HG03558 (cell line): ENCODE measurements at regions not wholly inside any gene's neighbourhood (a gene's known extent, or its start where the extent isn't known, plus 50 kb on each side); places are given as distances from the start of the nearest gene placed in this dataset.
"Not testable (repeated sequence)": the region's sequence is repeated elsewhere in the genome, so short reads cannot be mapped to it uniquely, and the experiment has no call there.

Experiments
- ATAC-seq: cut with Tn5 transposase; IDR thresholded peaks from one replicate; pipeline ENCODE4 v1.9.1; 2021; ENCODE audit warnings: moderate number of reproducible peaks; ENCODE audit not compliant: unreplicated experiment; ENCODE audit errors: extremely low read depth

DNA sequence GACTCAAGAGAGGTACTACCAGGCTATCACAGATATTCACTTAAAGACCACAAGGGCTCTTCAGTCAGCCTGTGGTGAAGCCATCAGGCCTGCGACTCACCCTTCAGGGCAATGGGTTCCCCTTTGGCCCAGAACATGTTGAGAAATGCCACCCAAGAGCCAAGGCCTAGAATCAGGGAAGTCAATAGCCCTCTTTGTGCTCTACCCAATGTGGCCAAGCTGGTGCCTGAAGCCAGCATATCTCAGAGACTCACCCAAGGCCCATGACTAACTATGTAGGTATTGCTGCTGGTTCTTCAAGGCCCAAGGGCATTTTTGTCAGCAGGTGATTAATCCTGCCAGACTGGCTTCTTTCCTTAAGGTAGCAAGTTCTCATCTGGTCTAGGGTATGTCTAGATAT, 338.9 kb upstream of the SETBP1 start:
- no peak for ATAC-seq

GRCh38 chr18:44342162-44342561, 338.5 kb upstream of the SETBP1 start:
- ATAC-seq: no peak

DNA sequence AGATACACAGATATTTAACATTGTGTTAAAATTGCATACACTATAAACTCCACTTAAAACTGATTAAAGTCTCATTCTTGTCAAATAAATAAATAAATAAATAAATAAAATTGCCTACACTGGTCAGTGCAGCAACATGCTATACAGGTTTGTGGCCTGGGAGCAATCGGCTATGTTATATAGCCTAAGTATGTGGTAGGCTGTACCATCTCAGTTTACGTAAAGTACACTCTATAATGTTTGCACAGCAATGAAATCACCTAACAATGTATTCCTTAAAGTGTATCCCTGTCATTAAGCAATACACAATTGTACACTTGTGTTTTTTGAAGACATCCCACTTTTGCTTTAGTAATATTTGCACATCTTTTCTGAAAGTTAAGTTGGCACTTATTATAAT, 337.7 kb upstream of the SETBP1 start:
- no peak for ATAC-seq

- ATAC-seq: no peak
Observed at GRCh38 chr18:44343570-44343969, 337.1 kb upstream of the SETBP1 start.

GRCh38 chr18:44356566-44357157, 324.0 kb upstream of the SETBP1 start:
- no peak for ATAC-seq

DNA sequence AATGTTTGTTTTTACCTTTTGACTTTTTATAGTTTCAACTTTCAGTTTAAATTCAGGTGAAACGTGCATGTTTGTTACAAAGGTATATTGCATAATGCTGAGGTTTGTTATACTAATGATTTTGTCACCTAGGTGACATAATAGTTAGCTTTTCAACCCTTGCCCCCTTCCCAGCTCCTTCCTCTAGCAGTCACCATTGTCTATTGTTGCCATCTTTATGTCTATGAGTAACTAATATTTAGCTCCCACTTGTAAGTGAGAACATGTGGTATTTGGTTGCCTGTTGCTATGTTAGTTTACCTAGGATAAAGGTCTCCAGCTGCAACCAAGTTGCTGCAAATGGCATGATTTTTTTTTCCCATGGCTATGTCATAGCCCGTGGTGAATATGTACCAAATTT, 322.3 kb upstream of the SETBP1 start:
- ATAC-seq: no peak

DNA sequence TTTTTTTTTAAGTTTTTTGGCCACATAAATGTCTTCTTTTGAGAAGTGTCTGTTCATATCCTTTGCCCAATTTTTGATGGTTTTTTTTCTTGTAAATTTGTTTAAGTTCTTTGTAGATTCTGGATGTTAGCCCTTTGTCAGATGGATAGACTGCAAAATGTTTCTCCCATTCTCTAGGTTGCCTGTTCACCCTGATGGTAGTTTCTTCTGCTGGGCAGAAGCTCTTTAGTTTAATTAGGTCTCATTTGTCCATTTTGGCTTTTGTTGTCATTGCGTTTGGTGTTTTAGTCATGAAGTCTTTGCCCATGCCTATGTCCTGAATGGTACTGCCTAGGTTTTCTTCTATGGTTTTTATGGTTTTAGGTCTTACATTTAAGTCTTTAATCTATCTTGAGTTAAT, 320.9 kb upstream of the SETBP1 start:
- not testable (repeated sequence) for ATAC-seq

GRCh38 chr18:44362213-44362612, 318.5 kb upstream of the SETBP1 start:
- not testable (repeated sequence) for ATAC-seq

- no peak for ATAC-seq
Observed at GRCh38 chr18:44370861-44371260, 309.8 kb upstream of the SETBP1 start.

DNA sequence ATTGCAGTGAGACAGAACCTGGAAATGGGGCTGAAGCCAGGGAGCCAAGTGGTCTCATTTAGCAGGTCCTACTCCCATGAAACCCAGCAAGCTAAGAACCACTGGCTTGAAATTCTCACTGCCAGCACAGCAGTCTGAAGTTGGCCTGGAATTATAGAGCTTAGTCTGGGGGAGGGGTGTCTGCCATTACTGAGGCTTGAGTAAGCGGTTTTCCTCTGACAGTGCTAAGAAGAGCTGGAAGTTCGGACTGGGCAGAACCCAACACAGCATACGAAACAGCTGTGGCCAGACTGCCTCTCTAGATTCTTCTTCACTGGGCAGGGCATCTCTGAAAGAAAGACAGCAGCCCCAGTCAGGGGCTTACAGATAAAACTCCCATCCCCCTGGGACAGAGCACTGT, 305.7 kb upstream of the SETBP1 start:
- ATAC-seq: no peak

DNA sequence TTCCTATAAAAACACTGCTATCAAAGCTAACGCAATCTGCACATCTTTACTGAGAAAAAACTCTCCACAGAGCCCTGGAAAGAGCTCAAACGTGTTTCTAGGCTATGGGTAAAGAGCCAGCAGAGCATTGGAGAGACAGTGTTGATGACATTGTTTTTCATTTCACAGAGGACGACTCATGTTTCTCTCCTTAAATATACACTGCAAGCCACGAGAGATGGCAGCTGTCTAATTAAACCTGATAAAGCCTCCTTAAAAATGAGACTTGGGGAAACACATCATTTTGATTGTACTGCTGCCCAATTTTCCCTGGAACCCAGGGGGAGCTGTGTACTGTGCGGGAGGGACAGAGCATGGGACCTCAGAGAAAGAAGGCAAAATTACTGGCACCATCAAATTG, 294.3 kb upstream of the SETBP1 start:
- no peak for ATAC-seq

GRCh38 chr18:44388329-44388728, 292.4 kb upstream of the SETBP1 start:
- ATAC-seq: no peak

GRCh38 chr18:44392933-44393332, 287.8 kb upstream of the SETBP1 start:
- no peak for ATAC-seq

DNA sequence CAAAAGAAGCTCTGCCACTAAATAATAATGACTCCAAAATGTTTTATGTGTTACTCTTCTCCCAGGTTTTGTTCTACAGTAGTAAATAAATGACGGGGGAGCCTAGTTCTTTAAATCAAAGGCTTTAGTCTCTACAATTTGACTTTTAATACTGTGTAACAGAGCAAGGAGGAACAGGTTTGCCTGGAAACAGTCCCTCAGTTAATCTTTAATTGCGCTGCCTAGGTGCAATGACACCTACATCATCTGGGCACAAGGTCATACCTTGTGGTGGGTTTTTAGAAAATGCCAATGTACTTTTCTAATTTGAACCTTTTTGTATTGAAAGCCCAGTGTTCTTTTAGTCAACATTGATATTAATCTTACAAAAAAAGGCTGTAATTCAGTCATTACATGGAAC, 287.3 kb upstream of the SETBP1 start:
- ATAC-seq: no peak

DNA sequence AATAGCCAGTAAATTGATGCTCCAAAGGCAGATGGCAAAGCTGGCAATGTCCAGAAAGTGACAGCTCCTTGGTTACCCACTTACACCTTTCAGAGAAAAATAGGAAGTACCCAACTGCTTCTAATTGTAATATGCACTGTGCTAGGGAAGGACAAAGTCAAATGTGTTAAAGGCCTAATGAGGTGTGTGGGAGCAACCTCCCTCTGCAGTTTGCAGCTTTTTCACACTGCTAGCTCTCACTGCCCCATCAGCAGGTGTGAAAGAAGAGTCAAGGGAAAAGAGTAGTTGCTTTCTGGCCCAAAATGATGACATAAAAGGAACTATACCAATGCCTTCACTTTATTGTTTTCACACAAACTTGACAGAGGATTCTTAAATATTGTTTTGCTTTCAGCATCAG, 284.1 kb upstream of the SETBP1 start:
- ATAC-seq: no peak

DNA sequence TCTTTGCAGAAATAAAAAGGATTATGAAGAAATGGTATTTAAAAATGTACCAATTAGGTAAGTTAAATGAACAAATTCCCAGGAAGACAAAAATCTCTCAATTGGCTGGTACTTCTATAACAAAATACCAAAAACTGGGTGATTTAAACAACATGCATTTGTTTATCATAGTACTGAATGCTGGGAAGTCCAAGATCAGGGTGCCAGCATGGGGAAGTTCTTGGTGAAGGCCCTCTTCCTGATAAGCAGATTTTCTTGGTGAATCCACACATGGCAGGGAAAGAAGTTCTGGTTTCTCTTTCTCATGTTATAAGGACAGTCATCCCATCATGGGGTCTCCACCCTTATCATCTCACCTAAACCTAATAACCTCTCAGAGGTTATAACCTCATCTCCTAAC, 271.6 kb upstream of the SETBP1 start:
- ATAC-seq: no peak

DNA sequence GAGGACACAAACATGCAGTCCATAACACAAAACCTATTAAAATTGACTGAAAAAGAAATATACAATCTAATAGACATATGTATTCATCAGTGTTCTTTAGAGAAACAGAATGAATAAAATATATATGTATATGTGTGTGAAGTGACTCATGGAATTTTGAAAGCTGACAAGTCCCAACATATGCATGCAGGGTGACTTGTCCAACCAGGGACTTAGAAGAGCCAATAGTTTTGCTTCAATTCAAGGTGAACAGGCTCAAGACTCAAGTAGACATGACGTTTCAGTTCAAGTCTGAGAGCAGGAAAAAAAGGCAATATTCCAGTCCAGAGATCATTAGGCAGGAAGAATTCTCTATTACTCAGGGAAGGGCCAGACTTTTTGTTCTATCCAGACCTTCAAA, 271.2 kb upstream of the SETBP1 start:
- ATAC-seq: no peak

GRCh38 chr18:44410740-44411139, 269.9 kb upstream of the SETBP1 start:
- no peak for ATAC-seq

DNA sequence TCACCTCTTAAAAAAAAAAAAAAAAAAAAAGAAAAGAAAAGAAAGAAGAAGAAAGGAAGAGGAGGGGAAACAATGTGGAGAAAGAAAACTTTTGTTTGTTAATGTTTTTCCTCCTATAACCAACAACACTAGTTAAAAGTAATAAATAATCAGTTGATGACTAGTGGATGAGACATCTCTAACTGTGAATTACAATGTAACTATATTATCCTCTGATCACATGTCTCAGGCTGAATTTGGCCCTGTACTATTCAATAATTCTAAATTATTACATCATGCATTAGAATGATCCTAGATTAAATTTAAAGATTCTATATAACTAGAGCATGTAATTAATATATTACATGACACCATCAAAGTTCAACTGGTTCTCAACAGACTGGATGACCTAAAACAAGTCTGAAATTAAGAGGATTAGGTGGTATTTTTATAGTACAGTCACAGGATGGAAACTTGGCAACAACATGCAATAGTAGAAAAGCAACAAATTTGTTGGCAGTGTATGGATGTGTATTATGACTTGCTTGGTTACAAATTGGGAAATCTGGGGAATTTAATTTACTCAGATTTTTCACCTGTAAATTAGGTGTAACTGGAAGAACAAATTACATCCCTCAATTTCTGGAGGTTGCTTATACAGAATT, 269.3 kb upstream of the SETBP1 start:
- no peak for ATAC-seq

DNA sequence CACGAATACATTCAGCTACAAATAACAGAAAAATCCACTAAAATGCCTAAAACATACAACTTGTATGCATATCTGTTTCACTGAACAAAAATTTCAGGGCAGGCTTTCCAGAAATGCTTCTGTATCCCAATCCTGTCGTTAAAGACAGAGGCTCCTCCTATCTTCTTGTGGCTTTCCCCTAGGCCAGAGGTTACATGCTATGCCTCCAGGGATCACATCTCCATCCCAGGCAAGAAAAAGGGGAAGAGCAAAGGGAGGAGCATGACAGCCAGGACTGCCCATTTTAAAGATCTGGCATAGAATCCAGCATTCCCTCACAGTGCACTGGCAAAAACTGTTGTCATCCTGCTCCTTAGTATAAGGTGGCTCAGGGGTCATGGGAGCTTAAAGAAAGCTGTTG, 268.7 kb upstream of the SETBP1 start:
- no peak for ATAC-seq

DNA sequence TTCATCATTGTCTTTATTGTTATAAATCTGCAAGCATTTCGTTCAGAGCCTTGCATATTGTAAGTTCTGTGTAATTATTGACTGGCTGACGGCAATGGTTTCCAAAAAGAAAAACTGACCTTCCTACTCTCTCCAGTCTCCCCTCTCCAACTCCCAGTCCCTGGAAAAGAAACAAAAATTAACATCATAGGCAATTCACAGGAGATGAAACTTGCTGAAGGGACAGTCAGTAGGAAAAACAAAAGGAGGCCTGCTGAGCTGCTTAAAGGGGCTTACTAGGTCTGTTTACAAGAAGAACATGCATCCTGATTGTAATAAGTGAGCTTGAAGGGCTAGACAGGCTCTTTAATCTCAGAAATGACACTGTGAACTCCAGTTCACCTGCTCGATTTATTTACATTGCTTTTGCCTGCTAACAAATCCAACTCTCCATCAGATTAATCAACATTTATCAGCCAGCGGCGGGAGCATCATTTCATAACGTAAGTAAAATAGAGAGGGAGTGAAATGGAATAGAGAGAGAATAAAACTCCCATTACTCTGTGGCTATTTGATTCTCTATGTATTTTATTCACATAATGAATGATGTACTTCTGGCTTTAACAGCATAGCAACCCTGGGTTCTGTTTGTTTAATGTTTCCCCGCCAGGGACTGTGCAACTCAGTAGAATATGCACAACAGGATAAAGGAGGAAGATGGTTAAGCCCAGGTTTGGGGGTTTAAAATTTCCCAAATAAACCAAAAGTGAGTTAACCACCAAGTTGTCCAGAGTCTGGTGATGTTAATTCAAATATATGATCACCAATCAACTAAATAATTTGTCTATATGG, 256.7 kb upstream of the SETBP1 start:
- ATAC-seq: no peak

DNA sequence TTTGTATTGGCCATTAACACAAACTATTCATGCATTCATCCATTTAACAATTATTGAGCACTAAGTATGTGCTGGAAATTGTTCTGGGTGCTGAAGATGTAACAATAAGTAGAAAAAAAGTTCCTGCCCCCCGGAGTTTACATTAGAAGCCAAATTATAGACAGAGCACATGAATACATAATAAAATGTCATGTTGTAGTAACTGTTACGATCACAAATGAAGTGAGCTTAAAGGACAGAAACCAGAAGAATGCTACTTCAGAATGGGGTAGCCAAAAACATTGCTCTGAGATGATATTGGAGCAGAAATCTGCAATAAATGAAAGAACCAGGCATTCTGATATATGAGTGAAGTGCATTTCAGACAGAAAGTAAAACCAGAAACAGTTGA, 256.0 kb upstream of the SETBP1 start:
- ATAC-seq: no peak
